ENCODE measurements at regions not wholly inside any gene's neighbourhood (a gene's known extent, or its start where the extent isn't known, plus 50 kb on each side); places are given as distances from the start of the nearest gene placed in this dataset.

GRCh38 chr16:86979061-86979460 is 338.1 kb downstream of the C16orf95 start:
- Histone ChIP-seq H3K4me3 (no peak overlapping the region), H3K9me3 (no peaks in the 10 kb centered on the region), H3K4me1 (no peaks in the 10 kb centered on the region), H3K36me3 (no peaks in the 10 kb centered on the region), H3K27ac (no peak overlapping the region), H3K27me3 (peaks cover 0 to 32% of the 10 kb centered on the region in 2 donors)
- TF ChIP-seq CTCF (IDR thresholded peaks at IDR 0.05): no peak
- ATAC-seq: no peak
- intact Hi-C loops (cut with DNase I): no loop called here
- DNase-seq: no peak

DNA sequence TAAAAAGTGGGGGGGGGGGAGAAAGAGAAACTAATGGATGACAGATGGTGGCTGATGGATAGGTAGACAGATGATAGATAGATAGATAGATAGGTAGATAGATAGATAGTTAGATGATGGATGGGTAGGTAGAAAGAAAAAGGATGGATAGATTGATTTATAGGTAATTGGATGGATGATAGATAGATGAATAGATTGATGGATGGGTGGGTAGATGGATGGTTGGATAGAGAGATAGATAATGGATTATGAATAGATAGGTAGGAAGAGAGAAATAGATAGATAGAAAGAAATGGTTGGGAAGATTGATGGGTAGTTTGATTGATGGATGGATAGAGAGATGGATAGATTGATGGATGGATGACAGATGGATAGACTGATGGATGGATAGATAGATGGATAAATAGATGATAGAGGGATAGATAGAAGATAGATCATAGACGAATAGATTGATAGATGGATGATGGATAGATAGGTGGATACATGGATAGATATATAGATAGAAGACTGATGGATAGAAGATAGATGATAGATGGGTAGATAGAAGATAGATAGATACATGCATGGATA is 337.1 kb downstream of the C16orf95 start:
- intact Hi-C loops (cut with DNase I): no loop called here

GRCh38 chr16:86980644-86981043 is 336.5 kb downstream of the C16orf95 start:
- H3K36me3 ChIP-seq: no peaks in the 10 kb centered on the region
- no peak overlapping the region for H3K4me3 ChIP-seq
- no peak for TF ChIP-seq CTCF (IDR thresholded peaks at IDR 0.05)
- H3K27ac ChIP-seq: no peak overlapping the region
- no peaks in the 10 kb centered on the region for H3K9me3 ChIP-seq
- DNase-seq (no peak), ATAC-seq (no peak)
- H3K27me3 ChIP-seq: peaks cover 0 to 32% of the 10 kb centered on the region in 2 donors
- intact Hi-C loops (cut with DNase I): no loop called here
- no peaks in the 10 kb centered on the region for H3K4me1 ChIP-seq

More for the DNA sequence above, 337.1 kb downstream of the C16orf95 start:
- Histone ChIP-seq H3K4me3 (no peak overlapping the region), H3K27ac (no peak overlapping the region), H3K36me3 (no peaks in the 10 kb centered on the region), H3K4me1 (no peaks in the 10 kb centered on the region), H3K9me3 (no peaks in the 10 kb centered on the region), H3K27me3 (peaks cover 0 to 32% of the 10 kb centered on the region in 2 donors)
- DNase-seq (no peak), ATAC-seq (no peak)
- TF ChIP-seq CTCF (IDR thresholded peaks at IDR 0.05): no peak

- Histone ChIP-seq H3K27me3 (peaks cover 0 to 32% of the 10 kb centered on the region in 2 donors), H3K36me3 (no peaks in the 10 kb centered on the region), H3K4me1 (no peaks in the 10 kb centered on the region), H3K4me3 (no peak overlapping the region), H3K9me3 (no peaks in the 10 kb centered on the region), H3K27ac (no peak overlapping the region)
- intact Hi-C loops (cut with DNase I): no loop called here
- DNase-seq (no peak), ATAC-seq (no peak)
- TF ChIP-seq CTCF (IDR thresholded peaks at IDR 0.05): no peak
These were observed 334.9 kb downstream of the C16orf95 start for GRCh38 chr16:86982347-86982596.

DNA sequence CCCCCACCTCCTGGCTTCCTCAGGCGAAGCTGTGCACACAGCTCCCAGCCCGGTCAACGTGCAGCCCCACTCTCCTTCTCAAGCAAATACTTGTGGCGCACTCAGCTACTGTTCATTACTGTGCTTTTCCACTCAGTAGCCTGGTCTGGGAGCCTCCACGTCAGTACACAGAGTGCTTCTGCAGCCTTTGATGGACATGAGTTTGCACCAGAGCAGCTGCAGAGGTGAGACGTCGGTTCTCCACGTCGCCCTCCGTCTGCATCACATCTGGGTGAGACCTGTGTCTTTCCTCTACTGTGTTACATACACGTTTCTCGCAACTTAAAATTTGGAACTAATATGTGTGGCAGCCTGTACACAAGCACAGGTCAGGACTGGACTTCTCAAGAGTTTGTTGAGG is 334.3 kb downstream of the C16orf95 start:
- intact Hi-C loops (cut with DNase I): no loop called here
- no peak for DNase-seq
- H3K9me3 ChIP-seq: no peaks in the 10 kb centered on the region
- H3K27me3 ChIP-seq: peaks cover 0 to 35% of the 10 kb centered on the region in 2 donors
- TF ChIP-seq CTCF (IDR thresholded peaks at IDR 0.05): no peak
- H3K27ac ChIP-seq: no peak overlapping the region
- H3K36me3 ChIP-seq: no peaks in the 10 kb centered on the region
- no peak overlapping the region for H3K4me3 ChIP-seq
- no peak for ATAC-seq
- H3K4me1 ChIP-seq: no peaks in the 10 kb centered on the region
